NAMALWA (cell line): ENCODE measurements at regions not wholly inside any gene's neighbourhood (a gene's known extent, or its start where the extent isn't known, plus 50 kb on each side); places are given as distances from the start of the nearest gene placed in this dataset.

Experiments
- DNase-seq: peaks from one replicate; pipeline ENCODE4 v3.0.0-alpha.2; 2015; ENCODE audit warnings: low spot score

DNA sequence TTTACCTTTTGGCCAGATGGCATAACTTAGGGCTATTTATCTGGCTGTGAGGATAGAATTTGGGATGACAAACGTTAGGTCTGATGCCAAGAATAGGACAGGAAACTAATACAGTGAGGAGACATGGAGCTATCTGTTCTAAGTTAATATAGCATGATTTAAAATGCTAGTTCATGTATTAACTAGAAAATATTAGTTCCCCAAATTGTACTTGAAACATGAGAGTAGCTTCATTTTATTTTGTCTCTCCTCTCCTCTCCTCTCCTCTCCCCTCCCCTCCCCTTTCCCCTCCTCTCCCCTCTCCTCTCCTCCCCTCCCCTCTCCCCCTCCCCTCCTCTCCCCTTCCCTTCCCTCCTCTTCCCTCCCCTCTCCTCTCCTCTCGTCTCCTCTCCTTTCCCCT, 101.1 kb upstream of the MYO16 start:
- DNase-seq = no peak

DNA sequence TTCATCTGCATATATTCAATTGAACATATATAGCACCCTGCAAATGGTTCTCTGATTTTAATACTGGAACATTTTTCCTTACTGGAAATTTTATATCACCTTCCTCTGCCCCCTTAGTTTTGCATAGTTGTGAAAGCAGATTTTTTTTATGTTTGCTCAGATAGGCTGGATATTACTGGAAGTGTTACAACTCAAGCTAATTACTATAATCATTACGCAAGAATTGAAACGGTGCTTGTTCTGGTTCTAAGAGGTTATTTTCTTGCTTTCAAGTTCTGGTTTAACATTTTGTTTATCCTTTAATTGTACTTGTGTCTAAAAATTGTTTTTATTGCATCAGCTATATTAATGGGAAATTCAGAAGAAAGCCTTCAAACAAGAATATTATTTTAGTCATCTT, 95.6 kb upstream of the MYO16 start:
- no peak for DNase-seq

DNA sequence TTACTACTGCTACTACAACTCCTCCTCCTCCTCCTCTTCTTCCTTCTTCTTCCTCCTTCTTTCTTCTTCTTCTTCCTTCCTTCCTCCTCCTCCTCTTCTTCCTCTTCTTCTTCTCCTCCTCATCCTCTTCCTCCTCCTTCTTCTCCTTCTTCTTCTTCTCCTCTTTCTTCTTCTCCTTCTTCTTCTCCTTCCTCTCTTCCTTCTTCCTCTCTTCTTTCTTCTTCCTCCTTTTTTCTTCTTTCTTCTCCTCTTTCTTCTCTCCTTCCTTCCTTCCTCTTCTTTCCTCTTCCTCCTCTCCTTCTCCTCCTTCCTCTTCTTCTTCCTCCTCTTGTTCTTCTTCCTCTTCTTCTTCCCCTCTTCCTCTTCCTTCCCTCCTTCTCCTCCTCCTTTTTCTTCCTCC, 94.7 kb upstream of the MYO16 start:
- DNase-seq = no peak

DNA sequence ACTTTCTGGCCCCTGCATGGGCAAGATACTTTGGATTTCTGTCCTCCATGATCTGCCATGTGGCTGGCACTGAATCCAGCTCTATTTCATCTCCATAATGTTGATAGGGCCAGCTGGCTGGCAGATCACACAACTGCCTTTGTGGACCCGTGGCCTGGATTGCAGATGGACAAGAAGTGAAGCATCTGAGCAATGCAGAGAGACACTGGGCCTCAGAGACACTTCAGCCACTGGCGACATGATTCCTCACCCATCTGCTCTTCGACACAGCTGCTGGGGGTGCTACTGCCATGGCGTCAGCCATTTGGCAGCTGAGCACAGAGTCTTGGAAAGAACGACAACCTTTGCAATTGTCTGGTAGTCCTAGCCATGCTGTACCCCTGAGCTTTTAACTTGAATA, 79.5 kb upstream of the MYO16 start:
- no peak for DNase-seq

DNA sequence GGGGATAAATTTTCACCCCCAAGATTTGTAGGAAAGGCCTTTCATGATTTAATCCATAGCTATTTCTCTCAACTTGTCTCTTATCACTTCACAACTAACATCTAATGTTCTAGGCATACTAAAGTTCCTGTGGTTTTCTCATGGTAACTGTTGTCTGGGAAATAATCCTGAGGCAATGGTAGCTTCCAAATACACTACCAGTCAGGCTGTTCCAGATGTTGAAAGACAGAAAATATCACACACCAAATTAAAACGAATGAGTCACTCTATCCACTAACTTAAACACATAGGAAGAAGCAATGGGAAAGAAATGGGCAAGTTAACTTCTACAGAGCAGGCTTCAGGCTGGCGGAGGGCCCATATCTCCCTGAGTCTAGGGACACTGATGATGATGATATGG, 77.7 kb upstream of the MYO16 start:
- DNase-seq = no peak

DNA sequence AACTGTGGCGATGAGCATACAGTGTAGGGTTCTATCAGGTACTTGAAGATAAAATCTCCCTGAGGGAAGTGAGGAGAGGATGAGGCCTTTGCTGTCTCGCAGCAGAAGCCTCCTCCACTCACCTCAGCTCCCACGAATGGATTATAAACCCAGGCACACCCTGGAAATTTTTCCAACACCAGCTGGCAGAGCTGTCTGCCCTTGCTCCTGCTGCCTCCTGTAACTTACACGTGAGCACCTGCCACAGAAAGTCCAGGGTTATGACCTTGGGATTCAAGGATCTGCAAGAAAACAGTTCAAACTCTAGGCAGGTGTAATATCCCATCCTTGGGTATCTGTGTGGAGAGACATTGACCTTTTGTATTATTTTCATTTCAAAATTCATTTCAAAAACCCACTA, 70.9 kb upstream of the MYO16 start:
- DNase-seq = no peak

DNA sequence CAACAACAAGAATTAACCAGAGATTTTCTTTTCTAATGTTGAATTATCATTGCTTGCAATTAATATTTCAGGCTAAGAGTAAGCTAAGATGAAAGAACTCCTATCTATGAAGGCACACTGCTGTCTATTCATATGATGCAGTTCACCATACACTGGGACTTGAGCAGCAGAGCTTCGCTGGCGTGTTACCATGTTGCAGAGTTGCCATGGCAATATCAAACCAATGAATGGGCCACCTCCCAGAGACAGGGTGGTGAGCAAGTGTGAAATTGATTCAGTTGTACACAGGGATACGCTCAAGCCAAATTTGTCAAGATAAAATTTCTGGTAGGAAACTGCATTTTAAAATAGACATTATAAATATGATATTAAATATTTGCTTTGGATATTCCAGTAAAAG, 69.3 kb upstream of the MYO16 start:
- no peak for DNase-seq

DNA sequence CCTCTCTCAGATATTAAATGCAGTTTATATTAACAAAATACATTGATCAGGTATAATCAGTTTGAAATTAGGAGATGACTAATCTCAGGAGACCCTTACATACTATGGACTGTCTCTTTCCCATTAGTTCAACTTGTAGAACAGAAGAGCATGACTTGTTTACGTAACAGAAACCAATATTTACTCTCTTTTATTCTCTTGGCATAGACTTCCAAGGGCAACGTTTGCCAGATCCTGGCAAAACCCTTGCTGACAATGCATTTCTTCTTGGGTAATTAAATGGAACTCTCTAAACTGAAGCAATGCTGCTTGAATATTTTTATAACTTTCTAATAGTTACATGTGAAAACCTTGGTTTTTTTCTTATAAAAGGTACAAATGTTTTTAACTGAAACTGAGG, 68.3 kb upstream of the MYO16 start:
- DNase-seq = no peak

DNA sequence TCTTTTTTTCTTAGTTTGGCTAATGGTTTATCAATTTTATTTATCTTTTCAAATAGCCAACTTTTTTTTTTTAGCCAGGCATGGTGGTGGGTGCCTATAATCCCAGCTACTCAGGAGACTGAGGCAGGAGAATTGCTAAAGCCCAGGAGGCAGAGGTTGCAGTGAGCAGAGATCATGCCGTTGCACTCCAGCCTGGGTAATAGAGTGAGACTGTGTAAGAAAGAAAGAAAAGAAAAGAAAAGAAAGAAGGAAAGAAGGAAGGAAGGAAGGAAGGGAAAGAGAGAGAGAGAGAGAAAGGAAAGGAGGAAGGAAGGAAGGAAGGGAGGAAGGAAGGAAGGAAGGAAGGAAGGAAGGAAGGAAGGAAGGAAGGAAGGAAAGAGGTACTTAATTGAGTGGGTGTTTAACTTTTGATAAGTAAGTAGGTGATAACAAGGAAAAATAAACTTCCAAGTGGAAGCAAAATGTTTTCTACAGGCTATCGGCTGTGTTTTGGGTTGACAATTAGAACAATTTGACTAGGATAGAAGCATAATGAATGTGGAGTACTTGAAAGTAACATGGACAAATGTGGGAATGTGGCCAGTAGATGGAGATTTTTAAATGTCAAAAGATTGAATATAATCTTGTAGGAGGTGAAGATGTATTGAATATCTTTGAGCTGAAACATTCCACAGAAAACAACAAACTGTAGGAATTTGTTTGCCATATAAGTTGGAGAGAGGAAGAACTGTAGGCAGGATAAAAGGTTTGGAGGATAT, 62.8 kb upstream of the MYO16 start:
- no peak for DNase-seq

DNA sequence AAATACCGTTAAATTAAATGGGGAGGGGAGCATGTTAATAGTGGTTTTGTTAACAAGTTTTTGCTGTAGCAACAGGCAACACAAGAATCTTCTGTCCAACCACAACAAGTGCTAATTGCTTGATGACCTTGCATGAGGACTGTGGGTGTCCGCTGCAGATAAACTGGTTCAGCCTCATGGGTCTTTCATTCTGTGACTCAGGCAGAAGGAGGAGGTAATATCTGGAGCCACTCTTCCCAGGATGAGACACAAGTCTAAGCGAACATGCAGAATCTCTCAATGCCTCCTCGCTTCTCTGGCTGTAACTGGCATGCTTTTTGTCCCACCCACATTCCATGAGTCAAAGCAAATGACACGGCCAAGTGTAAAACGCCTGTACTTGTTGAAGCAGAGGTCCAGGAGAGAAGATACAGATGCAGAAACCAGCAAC, 56.6 kb upstream of the MYO16 start:
- DNase-seq = no peak

DNA sequence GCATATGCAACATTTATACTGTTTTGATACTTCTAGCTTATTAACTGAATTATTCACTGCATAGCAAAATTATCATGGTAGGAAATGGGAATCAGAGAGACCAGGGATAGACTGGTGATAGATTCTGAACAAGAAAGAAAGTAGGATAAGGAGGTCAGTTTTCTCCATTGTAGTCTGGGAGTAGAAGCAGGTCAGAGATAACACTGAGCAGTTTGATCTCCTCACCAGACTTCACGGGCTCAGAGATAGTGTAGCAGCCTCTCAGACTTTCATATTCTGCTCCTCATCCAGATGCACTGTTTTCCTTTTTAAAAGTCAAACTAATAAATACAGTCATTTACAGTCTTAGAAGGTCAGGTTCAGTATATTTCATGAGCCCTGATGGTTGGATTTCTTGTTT, 56.0 kb upstream of the MYO16 start:
- no peak for DNase-seq

DNA sequence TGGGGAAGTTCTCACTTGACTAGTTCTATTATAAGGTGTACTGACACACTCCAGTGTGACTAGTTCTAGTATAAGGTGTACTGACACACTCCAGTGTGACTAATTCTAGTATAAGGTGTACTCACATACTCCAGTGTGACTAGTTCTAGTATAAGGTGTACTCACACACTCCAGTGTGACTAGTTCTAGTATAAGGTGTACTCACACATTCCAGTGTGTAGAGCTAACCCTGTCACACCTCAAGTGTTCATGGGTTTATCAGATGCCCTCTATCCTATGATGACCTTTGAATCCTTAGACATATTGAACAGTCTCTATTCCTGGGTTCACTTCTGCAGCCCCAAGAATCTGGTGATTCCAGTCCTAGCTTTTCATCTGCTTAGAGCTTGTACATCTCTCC, 54.6 kb upstream of the MYO16 start:
- no peak for DNase-seq

DNA sequence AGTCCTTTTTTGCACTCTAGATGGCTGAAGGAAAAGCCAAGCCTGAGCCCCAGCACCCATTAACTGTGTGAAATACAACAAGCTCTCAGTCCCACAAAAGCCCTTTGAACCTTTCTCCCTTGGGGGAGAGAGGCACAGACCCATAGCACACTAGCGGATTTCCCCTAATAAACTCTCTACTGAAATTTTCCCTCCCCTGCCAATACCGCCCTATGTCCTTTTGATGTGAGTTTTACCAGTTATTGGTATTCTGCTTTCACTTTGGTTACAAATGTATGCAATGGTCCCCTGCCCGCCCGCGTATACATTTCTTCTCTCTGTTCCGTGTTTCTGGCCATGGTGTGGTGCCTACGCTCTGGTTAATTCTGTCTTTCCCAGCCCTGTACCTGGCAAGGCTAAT, 54.0 kb upstream of the MYO16 start:
- no peak for DNase-seq
